WTC11 (cell line): ENCODE measurements at regions not wholly inside any gene's neighbourhood (a gene's known extent, or its start where the extent isn't known, plus 50 kb on each side); places are given as distances from the start of the nearest gene placed in this dataset.
"Not testable (repeated sequence)": the region's sequence is repeated elsewhere in the genome, so short reads cannot be mapped to it uniquely, and the experiment has no call there.

Experiments
- CREB1 ChIP-seq: sonication (generic); formaldehyde crosslinking; IDR thresholded peaks from 2 replicates; pipeline ENCODE4 v1.8.0; 2023; ENCODE audit warnings: mild to moderate bottlenecking, missing genetic modification reagents
- ELF4 ChIP-seq: sonication (generic); formaldehyde crosslinking; IDR thresholded peaks from 2 replicates; pipeline ENCODE4 v1.8.1; 2022; ENCODE audit warnings: low read depth, mild to moderate bottlenecking, moderate library complexity, missing genetic modification reagents
- GABPB1 ChIP-seq: sonication (generic); formaldehyde crosslinking; IDR thresholded peaks from 2 replicates; pipeline ENCODE4 v1.8.1; 2023; ENCODE audit warnings: mild to moderate bottlenecking, missing genetic modification reagents
- KAT7 ChIP-seq: sonication (generic); formaldehyde crosslinking; IDR thresholded peaks from 2 replicates; pipeline ENCODE4 v1.8.1; 2023; ENCODE audit warnings: missing genetic modification reagents, mild to moderate bottlenecking, borderline replicate concordance
- TEAD4 ChIP-seq: sonication (generic); formaldehyde crosslinking; IDR thresholded peaks from 2 replicates; pipeline ENCODE4 v1.8.0; 2022; ENCODE audit warnings: mild to moderate bottlenecking, missing genetic modification reagents
- ZNF396 ChIP-seq: fragments of 250-450 bp; sonication (Bioruptor Pico); IDR thresholded peaks from 2 replicates; pipeline ENCODE4 v1.8.0; 2021; ENCODE audit warnings: mild to moderate bottlenecking, moderate library complexity, borderline replicate concordance
- TF ChIP-seq, protein P1 (sequence below): sonication (generic); formaldehyde crosslinking; IDR thresholded peaks from 2 replicates; pipeline ENCODE4 v1.8.1; 2022; ENCODE audit warnings: mild to moderate bottlenecking, missing genetic modification reagents, moderate library complexity, borderline replicate concordance
- TF ChIP-seq, protein P2 (sequence below): fragments of 200-600 bp; IDR thresholded peaks from 2 replicates; pipeline ENCODE4 v1.8.0; 2022; ENCODE audit warnings: antibody characterized with exemption
- TF ChIP-seq, protein P3 (sequence below): sonication (generic); formaldehyde crosslinking; IDR thresholded peaks from 2 replicates; pipeline ENCODE4 v1.8.0; 2022; ENCODE audit warnings: mild to moderate bottlenecking, missing genetic modification reagents
- TF ChIP-seq, protein P4 (sequence below): fragments of 250-450 bp; sonication (Bioruptor Pico); IDR thresholded peaks from 2 replicates; pipeline ENCODE4 v1.8.0; 2021; ENCODE audit warnings: mild to moderate bottlenecking

DNA sequence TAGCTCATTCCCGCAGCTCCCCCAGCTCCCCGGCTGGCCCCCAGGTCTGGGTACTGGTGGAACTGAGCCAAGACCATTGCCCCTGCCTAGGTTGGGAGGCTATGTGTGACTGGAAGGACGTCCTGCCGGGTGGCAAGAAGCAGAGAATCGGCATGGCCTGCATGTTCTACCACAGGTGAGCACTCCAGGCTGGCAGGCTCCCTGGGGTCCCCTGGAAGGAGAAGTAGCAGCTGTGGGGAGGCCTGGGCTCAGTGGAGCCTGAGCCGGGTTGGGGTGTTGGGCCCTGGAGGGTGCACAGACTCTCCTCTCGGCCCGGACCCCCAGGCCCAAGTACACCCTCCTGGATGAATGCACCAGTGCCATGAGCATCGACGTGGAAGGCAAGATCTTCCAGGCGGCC lies 202.6 kb downstream of the CCT8L2 start:
- TF ChIP-seq, protein P1, sequence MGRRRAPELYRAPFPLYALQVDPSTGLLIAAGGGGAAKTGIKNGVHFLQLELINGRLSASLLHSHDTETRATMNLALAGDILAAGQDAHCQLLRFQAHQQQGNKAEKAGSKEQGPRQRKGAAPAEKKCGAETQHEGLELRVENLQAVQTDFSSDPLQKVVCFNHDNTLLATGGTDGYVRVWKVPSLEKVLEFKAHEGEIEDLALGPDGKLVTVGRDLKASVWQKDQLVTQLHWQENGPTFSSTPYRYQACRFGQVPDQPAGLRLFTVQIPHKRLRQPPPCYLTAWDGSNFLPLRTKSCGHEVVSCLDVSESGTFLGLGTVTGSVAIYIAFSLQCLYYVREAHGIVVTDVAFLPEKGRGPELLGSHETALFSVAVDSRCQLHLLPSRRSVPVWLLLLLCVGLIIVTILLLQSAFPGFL (CRISPR knock-in tag), result not testable (repeated sequence)
- TF ChIP-seq, protein P2, sequence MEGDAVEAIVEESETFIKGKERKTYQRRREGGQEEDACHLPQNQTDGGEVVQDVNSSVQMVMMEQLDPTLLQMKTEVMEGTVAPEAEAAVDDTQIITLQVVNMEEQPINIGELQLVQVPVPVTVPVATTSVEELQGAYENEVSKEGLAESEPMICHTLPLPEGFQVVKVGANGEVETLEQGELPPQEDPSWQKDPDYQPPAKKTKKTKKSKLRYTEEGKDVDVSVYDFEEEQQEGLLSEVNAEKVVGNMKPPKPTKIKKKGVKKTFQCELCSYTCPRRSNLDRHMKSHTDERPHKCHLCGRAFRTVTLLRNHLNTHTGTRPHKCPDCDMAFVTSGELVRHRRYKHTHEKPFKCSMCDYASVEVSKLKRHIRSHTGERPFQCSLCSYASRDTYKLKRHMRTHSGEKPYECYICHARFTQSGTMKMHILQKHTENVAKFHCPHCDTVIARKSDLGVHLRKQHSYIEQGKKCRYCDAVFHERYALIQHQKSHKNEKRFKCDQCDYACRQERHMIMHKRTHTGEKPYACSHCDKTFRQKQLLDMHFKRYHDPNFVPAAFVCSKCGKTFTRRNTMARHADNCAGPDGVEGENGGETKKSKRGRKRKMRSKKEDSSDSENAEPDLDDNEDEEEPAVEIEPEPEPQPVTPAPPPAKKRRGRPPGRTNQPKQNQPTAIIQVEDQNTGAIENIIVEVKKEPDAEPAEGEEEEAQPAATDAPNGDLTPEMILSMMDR, result not testable (repeated sequence)
- not testable (repeated sequence) for TF ChIP-seq GABPB1 (CRISPR knock-in tag); ELF4; CREB1; KAT7 (CRISPR knock-in tag); TEAD4; ZNF396 (CRISPR knock-in tag)
- TF ChIP-seq, protein P3, sequence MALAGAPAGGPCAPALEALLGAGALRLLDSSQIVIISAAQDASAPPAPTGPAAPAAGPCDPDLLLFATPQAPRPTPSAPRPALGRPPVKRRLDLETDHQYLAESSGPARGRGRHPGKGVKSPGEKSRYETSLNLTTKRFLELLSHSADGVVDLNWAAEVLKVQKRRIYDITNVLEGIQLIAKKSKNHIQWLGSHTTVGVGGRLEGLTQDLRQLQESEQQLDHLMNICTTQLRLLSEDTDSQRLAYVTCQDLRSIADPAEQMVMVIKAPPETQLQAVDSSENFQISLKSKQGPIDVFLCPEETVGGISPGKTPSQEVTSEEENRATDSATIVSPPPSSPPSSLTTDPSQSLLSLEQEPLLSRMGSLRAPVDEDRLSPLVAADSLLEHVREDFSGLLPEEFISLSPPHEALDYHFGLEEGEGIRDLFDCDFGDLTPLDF, result not testable (repeated sequence)
- TF ChIP-seq, protein P4, sequence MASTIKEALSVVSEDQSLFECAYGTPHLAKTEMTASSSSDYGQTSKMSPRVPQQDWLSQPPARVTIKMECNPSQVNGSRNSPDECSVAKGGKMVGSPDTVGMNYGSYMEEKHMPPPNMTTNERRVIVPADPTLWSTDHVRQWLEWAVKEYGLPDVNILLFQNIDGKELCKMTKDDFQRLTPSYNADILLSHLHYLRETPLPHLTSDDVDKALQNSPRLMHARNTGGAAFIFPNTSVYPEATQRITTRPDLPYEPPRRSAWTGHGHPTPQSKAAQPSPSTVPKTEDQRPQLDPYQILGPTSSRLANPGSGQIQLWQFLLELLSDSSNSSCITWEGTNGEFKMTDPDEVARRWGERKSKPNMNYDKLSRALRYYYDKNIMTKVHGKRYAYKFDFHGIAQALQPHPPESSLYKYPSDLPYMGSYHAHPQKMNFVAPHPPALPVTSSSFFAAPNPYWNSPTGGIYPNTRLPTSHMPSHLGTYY, result not testable (repeated sequence)
